HFFc6 (cell line): ENCODE measurements at regions not wholly inside any gene's neighbourhood (a gene's known extent, or its start where the extent isn't known, plus 50 kb on each side); places are given as distances from the start of the nearest gene placed in this dataset.

Experiments
- DNase-seq: peaks from one replicate; pipeline ENCODE4 v3.0.0-alpha.2; 2018
- H3K27ac Mint-ChIP-seq: 2 replicates; pipeline ENCODE4 v1.8.0; 2020; ENCODE audit warnings: mild to moderate bottlenecking, mixed read lengths
- H3K27me3 Mint-ChIP-seq: 2 replicates; pipeline ENCODE4 v1.8.0; 2021; ENCODE audit warnings: mild to moderate bottlenecking, moderate library complexity, mixed read lengths; ENCODE audit not compliant: insufficient read depth
- H3K36me3 Mint-ChIP-seq: 2 replicates; pipeline ENCODE4 v1.8.0; 2021; ENCODE audit warnings: low read depth, mixed read lengths
- H3K4me1 Mint-ChIP-seq: 2 replicates; pipeline ENCODE4 v1.8.0; 2020; ENCODE audit warnings: low read depth, mixed read lengths
- H3K4me3 Mint-ChIP-seq: 2 replicates; pipeline ENCODE4 v1.8.0; 2020; ENCODE audit warnings: mild to moderate bottlenecking, moderate library complexity, mixed read lengths
- H3K9me3 Mint-ChIP-seq: 2 replicates; pipeline ENCODE4 v1.8.0; 2020; ENCODE audit warnings: mild to moderate bottlenecking, mixed read lengths
- TF ChIP-seq, protein P1 (sequence below): fragments of 200-600 bp; sonication (generic); IDR thresholded peaks from 2 replicates; pipeline ENCODE4 v1.5.0; 2021; ENCODE audit warnings: antibody characterized with exemption, mild to moderate bottlenecking

DNA sequence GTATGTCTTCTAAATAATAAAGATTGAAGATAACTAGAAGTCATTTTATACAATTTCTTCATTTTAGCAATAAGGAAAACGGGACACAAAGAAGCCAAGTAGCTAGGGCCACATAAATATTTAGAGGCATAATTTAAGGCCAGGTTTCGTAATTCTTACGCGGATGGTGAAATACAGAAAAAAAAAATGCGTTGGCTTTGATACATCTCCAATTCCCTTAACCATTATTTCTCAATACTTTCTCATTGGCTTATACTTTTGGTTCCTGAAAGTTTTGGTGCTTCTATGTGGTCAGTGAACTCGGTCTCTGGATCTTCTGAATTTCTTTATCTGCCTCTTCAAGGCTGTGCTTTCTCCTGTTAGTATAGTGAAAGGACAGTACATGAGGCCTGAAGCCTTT is 888.1 kb downstream of the KCNJ2 start:
- Mint-ChIP-seq H3K36me3 (no peaks in the 10 kb centered on the region), H3K27ac (no peak overlapping the region), H3K9me3 (peaks cover 5% of the 10 kb centered on the region; the same call in 1 of the 2 replicates), H3K27me3 (peaks cover 2% of the 10 kb centered on the region; the same call in 1 of the 2 replicates), H3K4me3 (no peak overlapping the region), H3K4me1 (no peaks in the 10 kb centered on the region)
- DNase-seq, result no peak
- TF ChIP-seq, protein P1, sequence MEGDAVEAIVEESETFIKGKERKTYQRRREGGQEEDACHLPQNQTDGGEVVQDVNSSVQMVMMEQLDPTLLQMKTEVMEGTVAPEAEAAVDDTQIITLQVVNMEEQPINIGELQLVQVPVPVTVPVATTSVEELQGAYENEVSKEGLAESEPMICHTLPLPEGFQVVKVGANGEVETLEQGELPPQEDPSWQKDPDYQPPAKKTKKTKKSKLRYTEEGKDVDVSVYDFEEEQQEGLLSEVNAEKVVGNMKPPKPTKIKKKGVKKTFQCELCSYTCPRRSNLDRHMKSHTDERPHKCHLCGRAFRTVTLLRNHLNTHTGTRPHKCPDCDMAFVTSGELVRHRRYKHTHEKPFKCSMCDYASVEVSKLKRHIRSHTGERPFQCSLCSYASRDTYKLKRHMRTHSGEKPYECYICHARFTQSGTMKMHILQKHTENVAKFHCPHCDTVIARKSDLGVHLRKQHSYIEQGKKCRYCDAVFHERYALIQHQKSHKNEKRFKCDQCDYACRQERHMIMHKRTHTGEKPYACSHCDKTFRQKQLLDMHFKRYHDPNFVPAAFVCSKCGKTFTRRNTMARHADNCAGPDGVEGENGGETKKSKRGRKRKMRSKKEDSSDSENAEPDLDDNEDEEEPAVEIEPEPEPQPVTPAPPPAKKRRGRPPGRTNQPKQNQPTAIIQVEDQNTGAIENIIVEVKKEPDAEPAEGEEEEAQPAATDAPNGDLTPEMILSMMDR, result no peak

DNA sequence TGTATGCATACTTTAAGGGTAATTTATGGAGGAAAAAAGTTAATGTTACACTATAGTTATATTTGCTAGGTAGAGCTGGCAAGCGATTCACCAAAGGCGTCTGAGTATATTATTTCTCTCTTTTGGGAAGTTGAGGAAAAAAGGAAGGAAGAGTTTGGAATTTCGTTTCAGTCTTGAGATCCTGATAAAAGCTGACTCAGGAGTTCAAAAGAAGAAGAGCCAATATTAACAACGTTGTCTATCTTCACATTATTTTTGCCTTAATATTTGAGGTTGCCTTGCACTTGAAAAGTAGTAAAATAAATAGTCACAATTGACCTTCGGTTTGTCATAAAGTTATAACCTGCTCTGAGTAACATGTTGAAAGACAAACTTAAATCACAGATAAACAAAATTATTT is 888.6 kb downstream of the KCNJ2 start:
- Mint-ChIP-seq H3K4me1 (no peaks in the 10 kb centered on the region), H3K9me3 (peaks cover 5% of the 10 kb centered on the region; the same call in 1 of the 2 replicates), H3K27me3 (peaks cover 2% of the 10 kb centered on the region; the same call in 1 of the 2 replicates), H3K4me3 (no peak overlapping the region), H3K27ac (no peak overlapping the region), H3K36me3 (no peaks in the 10 kb centered on the region)
- TF ChIP-seq, protein P1, result no peak
- DNase-seq, result no peak

DNA sequence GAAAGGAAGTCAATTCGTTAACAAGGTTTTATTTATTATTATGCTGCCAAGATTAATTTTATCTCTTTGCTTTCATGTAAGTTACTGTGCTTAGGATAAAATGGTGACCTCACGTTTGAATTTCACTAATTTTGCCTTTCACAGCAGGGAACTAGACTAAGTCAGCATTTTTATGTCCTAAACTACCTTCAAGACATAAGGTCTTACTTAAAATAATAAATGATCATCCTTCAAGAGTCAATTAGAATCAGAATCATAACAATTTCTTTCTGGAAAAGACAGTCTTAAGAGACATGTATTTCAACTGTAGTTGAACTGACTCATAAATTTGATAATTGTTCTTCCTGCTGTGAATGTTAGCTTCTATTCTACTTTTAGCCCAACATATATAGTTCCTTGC is 893.8 kb downstream of the KCNJ2 start:
- TF ChIP-seq, protein P1, result no peak
- no peaks in the 10 kb centered on the region for H3K9me3 Mint-ChIP-seq
- H3K4me1 Mint-ChIP-seq, result peaks cover 6% of the 10 kb centered on the region; the same call in 1 of the 2 replicates
- H3K36me3 Mint-ChIP-seq, result no peaks in the 10 kb centered on the region
- DNase-seq, result no peak
- H3K27ac Mint-ChIP-seq, result no peak overlapping the region
- H3K4me3 Mint-ChIP-seq, result no peak overlapping the region
- H3K27me3 Mint-ChIP-seq, result peaks cover 2% of the 10 kb centered on the region; the same call in 1 of the 2 replicates

- DNase-seq, result no peak
- TF ChIP-seq, protein P1, result no peak
- H3K36me3 Mint-ChIP-seq, result no peaks in the 10 kb centered on the region
- no peak overlapping the region for H3K27ac Mint-ChIP-seq
- no peak overlapping the region for H3K4me3 Mint-ChIP-seq
- peaks cover 2% of the 10 kb centered on the region; the same call in 1 of the 2 replicates for H3K27me3 Mint-ChIP-seq
- H3K9me3 Mint-ChIP-seq, result no peaks in the 10 kb centered on the region
- peaks cover 10% of the 10 kb centered on the region; the same call in 1 of the 2 replicates for H3K4me1 Mint-ChIP-seq
Measured at GRCh38 chr17:71063559-71063958, 894.2 kb downstream of the KCNJ2 start.

DNA sequence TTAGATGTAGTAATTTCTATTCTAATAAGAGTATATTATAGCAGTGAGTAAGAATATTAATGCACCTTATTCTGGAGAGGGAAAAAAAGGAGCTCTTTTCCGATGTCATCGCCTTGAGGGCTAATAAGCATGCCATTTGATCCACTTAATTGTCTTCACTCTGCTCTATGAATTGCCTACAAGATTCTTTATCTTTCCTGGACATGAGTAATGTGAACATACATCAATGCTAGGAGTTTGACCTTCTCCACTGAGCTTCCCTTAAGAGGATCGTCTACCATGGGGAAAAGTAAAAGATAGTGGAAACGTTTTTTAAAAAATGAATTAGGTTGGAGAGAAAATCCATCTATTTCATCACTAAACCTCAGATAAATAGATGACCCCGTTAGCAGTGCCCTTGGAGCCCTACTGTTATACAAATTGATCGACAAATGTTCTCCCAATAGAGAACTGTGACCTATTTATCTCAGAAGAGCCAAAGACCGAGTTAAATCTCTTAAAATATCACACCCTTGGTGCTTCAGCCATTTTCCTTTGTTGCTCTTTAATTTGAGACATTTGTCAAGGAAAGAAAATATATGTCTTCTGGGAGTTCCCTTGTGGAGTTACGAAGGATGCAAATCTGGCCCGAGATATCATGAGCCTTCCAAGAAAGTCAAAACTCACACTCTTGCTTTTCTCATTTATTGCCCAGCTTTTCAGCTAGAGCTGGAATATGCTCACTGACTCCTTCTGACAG is 898.5 kb downstream of the KCNJ2 start:
- no peak overlapping the region for H3K27ac Mint-ChIP-seq
- peaks cover 3% of the 10 kb centered on the region; the same call in 1 of the 2 replicates for H3K9me3 Mint-ChIP-seq
- H3K36me3 Mint-ChIP-seq, result peaks cover 15% of the 10 kb centered on the region
- H3K4me3 Mint-ChIP-seq, result no peak overlapping the region
- H3K4me1 Mint-ChIP-seq, result peaks cover 35% of the 10 kb centered on the region
- H3K27me3 Mint-ChIP-seq, result no peaks in the 10 kb centered on the region
- no peak for DNase-seq
- TF ChIP-seq, protein P1, result no peak
